Transverse colon (tissue), 4 donors: ENCODE measurements at regions not wholly inside any gene's neighbourhood (a gene's known extent, or its start where the extent isn't known, plus 50 kb on each side); places are given as distances from the start of the nearest gene placed in this dataset.

Experiments
- DNase-seq: peaks from one replicate; pipeline ENCODE4 v3.0.0-alpha.2; 2019
- H3K27ac ChIP-seq, 4 donors: fragments of 200-600 bp; sonication (generic); 2 replicates each; pipeline ENCODE4 v1.5.1; 2016 to 2018; ENCODE audit warnings: inconsistent platforms in 4 of 4
- H3K27me3 ChIP-seq: fragments of 200-600 bp; sonication (generic); 2 replicates; pipeline ENCODE4 v1.5.1; 2017; ENCODE audit warnings: inconsistent platforms
- H3K36me3 ChIP-seq, 4 donors: fragments of 200-600 bp; sonication (generic); 2 replicates each; pipeline ENCODE4 v1.5.1; 2017 to 2019; ENCODE audit warnings: inconsistent platforms in 4 of 4
- H3K4me1 ChIP-seq, 4 donors: fragments of 200-600 bp; sonication (generic); 2 replicates each; pipeline ENCODE4 v1.5.1; 2017 to 2020; ENCODE audit warnings: inconsistent platforms in 4 of 4
- H3K4me3 ChIP-seq, 4 donors: fragments of 200-600 bp; sonication (generic); 1 replicate in 1 of 4; 2 replicates in 3 of 4; pipeline versions ENCODE4 v1.5.1 to v1.6.1; 2017 to 2019; ENCODE audit warnings: inconsistent platforms in 4 of 4
- H3K9me3 ChIP-seq, 2 donors: fragments of 200-600 bp; sonication (generic); 2 replicates each; pipeline ENCODE4 v1.5.1; 2017 to 2019; ENCODE audit warnings: inconsistent platforms in 2 of 2
- CTCF ChIP-seq, 5 experiments: fragments of 200-600 bp in 3 of 5; fragments of 450-650 bp in 2 of 5; sonication (generic) in 3 of 5; IDR thresholded peaks; 1 replicate in 2 of 5; 2 replicates in 3 of 5; pipeline ENCODE4 v1.5.1; 2016 to 2017; ENCODE audit warnings: antibody characterized with exemption in 5 of 5, inconsistent platforms in 3 of 5, mild to moderate bottlenecking in 2 of 5, moderate library complexity in 1 of 5
- EP300 ChIP-seq: sonication (generic); formaldehyde crosslinking; IDR thresholded peaks from one replicate; pipeline ENCODE4 v1.6.1; 2017; ENCODE audit warnings: antibody characterized with exemption, low read depth
- POLR2A ChIP-seq: fragments of 450-650 bp; IDR thresholded peaks from one replicate; pipeline ENCODE4 v1.6.1; 2016; ENCODE audit warnings: antibody characterized with exemption, mild to moderate bottlenecking, moderate library complexity
- POLR2AphosphoS5 ChIP-seq, 3 donors: sonication (generic); formaldehyde crosslinking; IDR thresholded peaks; one replicate each; pipeline ENCODE4 v1.6.1; 2016; ENCODE audit warnings: antibody characterized with exemption in 3 of 3
- WGBS, 2 donors: methylation state at CpG; one replicate each; pipeline ENCODE4 v1.1.5; 2018; ENCODE audit warnings: low coverage in 1 of 2; 5-methylcytosine and 5-hydroxymethylcytosine counted together
- in situ Hi-C, 4 donors: fragments of 200-750 bp; cut with MboI; loops; one replicate each; pipeline versions ENCODE4 v1.15.0 to v1.15.1; 2017; ENCODE audit warnings: low sequenced_read_pairs in 3 of 4, low pct_ligation_motif_present in 1 of 4, low pct_unique_long_range_greater_than_20kb in 1 of 4
- intact Hi-C: fragments of 100-400 bp; cut with DNase I; formaldehyde crosslinking; loops from one replicate; pipeline ENCODE4 v1.15.1; 2023; ENCODE audit warnings: low total_unique reads

- intact Hi-C loops (no loop called here), in situ Hi-C loops (no loop called here)
- Histone ChIP-seq H3K4me3 (no peak overlapping the region), H3K4me1 (peaks cover 0 to 6% (median under 1%) of the 10 kb centered on the region in 4 donors), H3K36me3 (no peaks in the 10 kb centered on the region), H3K27ac (no peak overlapping the region), H3K27me3 (peaks cover 2% of the 10 kb centered on the region), H3K9me3 (no peaks in the 10 kb centered on the region)
- no peak for DNase-seq
- no peak for TF ChIP-seq POLR2A
- TF ChIP-seq POLR2AphosphoS5 (IDR thresholded peaks at IDR 0.05), result no peak
- no peak for TF ChIP-seq CTCF (IDR thresholded peaks at IDR 0.05)
- TF ChIP-seq EP300, result no peak
- WGBS, 2 donors, result 52 to 80% methylated on average over 1 to 3 of the region's 3 CpGs
Measured at GRCh38 chr20:48301189-48301588, 515.9 kb upstream of the SULF2 start.

GRCh38 chr20:48300529-48300928 lies 515.2 kb upstream of the SULF2 start:
- Histone ChIP-seq H3K27ac (no peak overlapping the region), H3K9me3 (no peaks in the 10 kb centered on the region), H3K27me3 (no peaks in the 10 kb centered on the region), H3K36me3 (no peaks in the 10 kb centered on the region), H3K4me1 (peaks cover 0 to 13% (median 3%) of the 10 kb centered on the region in 4 donors), H3K4me3 (no peak overlapping the region)
- TF ChIP-seq CTCF (IDR thresholded peaks at IDR 0.05), result no peak
- no peak for TF ChIP-seq POLR2A
- no peak for TF ChIP-seq EP300
- no peak for TF ChIP-seq POLR2AphosphoS5 (IDR thresholded peaks at IDR 0.05)
- WGBS, 2 donors, result 38 to 77% methylated on average over 1 of the region's 1 CpG
- DNase-seq, result no peak
- intact Hi-C loops (no loop called here), in situ Hi-C loops (no loop called here)

DNA sequence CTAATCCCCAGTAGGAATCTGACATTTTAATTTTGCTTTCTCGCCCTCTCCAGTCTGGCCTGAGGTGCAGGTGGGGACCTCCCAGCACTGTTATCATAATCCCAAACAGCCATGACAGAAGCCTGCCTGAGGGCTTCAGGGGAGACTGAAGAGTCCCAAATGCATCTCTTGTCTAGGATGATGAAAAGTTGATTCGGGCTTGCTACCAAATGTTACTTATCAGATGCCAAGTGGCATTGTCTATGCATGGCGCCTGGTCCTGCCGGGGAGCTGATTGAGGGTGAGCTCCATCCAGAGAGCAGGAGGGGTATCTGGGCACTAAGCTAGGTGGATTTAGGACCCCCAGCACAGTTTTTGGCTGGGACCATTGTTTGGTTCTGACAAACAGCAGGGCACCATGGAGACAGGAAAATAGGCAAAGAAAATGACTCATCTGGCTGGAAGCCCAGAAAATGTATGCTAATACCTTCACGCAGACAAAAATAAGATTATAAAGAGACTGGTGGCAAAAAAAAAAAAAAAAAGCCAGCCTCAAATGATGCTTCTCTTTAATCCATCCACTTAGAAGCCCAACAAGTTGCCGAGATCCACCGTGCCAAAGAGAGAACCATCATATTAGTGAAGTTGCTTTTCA lies 513.7 kb upstream of the SULF2 start:
- H3K9me3 ChIP-seq, result no peaks in the 10 kb centered on the region
- intact Hi-C loops, result no loop called here
- H3K4me3 ChIP-seq, result no peak overlapping the region
- DNase-seq, result peak; percentile 17
- H3K27me3 ChIP-seq, result no peaks in the 10 kb centered on the region
- H3K4me1 ChIP-seq, result peaks cover 0 to 16% (median 7%) of the 10 kb centered on the region in 4 donors
- H3K27ac ChIP-seq, result peak overlapping the region in 2 of 4 donors; percentile 38 to 44
- 23 to 45% methylated on average over 5 to 7 of the region's 7 CpGs for WGBS, 2 donors
- TF ChIP-seq POLR2AphosphoS5 (IDR thresholded peaks at IDR 0.05) (peak in 1 of 3 donors; percentile 22), EP300 (no peak)
- in situ Hi-C loops, result no loop called here
- H3K36me3 ChIP-seq, result no peaks in the 10 kb centered on the region

DNA sequence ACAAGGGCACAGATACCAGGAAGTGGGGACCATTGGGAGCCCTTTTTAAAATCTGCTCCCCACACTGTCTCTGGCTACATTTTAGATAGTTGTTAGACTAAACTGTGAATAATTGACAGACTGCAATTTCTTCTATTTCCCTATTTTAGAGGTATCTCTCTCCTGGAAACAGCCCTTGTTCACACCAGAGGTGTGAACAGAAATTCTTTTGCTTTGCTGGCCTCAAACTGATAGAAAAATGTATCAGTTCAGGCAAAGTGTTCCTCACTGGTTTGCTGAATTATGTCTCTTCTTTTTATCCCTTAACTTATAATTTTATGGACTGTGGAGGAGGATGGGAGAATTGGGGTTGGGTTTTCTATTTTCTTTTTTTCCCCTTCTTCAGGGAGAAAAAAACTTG lies 513.2 kb upstream of the SULF2 start:
- intact Hi-C loops (no loop called here), in situ Hi-C loops (no loop called here)
- Histone ChIP-seq H3K9me3 (no peaks in the 10 kb centered on the region), H3K27me3 (no peaks in the 10 kb centered on the region), H3K4me3 (no peak overlapping the region), H3K36me3 (no peaks in the 10 kb centered on the region), H3K4me1 (peaks cover 0 to 16% (median 7%) of the 10 kb centered on the region in 4 donors), H3K27ac (peak overlapping the region in 2 of 4 donors; percentile 38 to 44)
- no peak for TF ChIP-seq POLR2AphosphoS5 (IDR thresholded peaks at IDR 0.05)
- TF ChIP-seq POLR2A, result no peak
- TF ChIP-seq EP300, result no peak
- no peak for TF ChIP-seq CTCF (IDR thresholded peaks at IDR 0.05)
- no peak for DNase-seq
